ENCODE measurements at regions not wholly inside any gene's neighbourhood (a gene's known extent, or its start where the extent isn't known, plus 50 kb on each side); places are given as distances from the start of the nearest gene placed in this dataset.

GRCh38 chr15:31752905-31753304 lies 277.4 kb upstream of the CHRNA7 start:
- no peak for DNase-seq (ENCODE audit: low read depth)

- DNase-seq (ENCODE audit: low read depth) = no peak
Observed at GRCh38 chr15:31758126-31758525, 272.2 kb upstream of the CHRNA7 start.

GRCh38 chr15:31768055-31768454 lies 262.3 kb upstream of the CHRNA7 start:
- no peak for DNase-seq (ENCODE audit: low read depth)

GRCh38 chr15:31774045-31774444 lies 256.3 kb upstream of the CHRNA7 start:
- DNase-seq (ENCODE audit: low read depth) = no peak

- DNase-seq (ENCODE audit: low read depth) = no peak
Observed at GRCh38 chr15:31776039-31776438, 254.3 kb upstream of the CHRNA7 start.

GRCh38 chr15:31781261-31781660 lies 249.1 kb upstream of the CHRNA7 start:
- DNase-seq (ENCODE audit: low read depth) = no peak

GRCh38 chr15:31782016-31782783 lies 248.1 kb upstream of the CHRNA7 start:
- DNase-seq (ENCODE audit: low read depth) = no peak

- no peak for DNase-seq (ENCODE audit: low read depth)
Observed at GRCh38 chr15:31782951-31783350, 247.4 kb upstream of the CHRNA7 start.

- DNase-seq (ENCODE audit: low read depth) = no peak
Observed at GRCh38 chr15:31786360-31786759, 244.0 kb upstream of the CHRNA7 start.

- DNase-seq (ENCODE audit: low read depth) = no peak
Observed at GRCh38 chr15:31788104-31788503, 242.2 kb upstream of the CHRNA7 start.

GRCh38 chr15:31792611-31793199 lies 237.6 kb upstream of the CHRNA7 start:
- DNase-seq (ENCODE audit: low read depth) = no peak

GRCh38 chr15:31799319-31799714 lies 231.0 kb upstream of the CHRNA7 start:
- no peak for DNase-seq (ENCODE audit: low read depth)

- DNase-seq (ENCODE audit: low read depth) = no peak
Observed at GRCh38 chr15:31799715-31800321, 230.5 kb upstream of the CHRNA7 start.

GRCh38 chr15:31801152-31801551 lies 229.2 kb upstream of the CHRNA7 start:
- DNase-seq (ENCODE audit: low read depth) = no peak

GRCh38 chr15:31802761-31803160 lies 227.6 kb upstream of the CHRNA7 start:
- DNase-seq (ENCODE audit: low read depth) = no peak

GRCh38 chr15:31803388-31803884 lies 226.9 kb upstream of the CHRNA7 start:
- DNase-seq (ENCODE audit: low read depth) = no peak

- DNase-seq (ENCODE audit: low read depth) = no peak
Observed at GRCh38 chr15:31805090-31805662, 225.1 kb upstream of the CHRNA7 start.

GRCh38 chr15:31806106-31806505 lies 224.2 kb upstream of the CHRNA7 start:
- no peak for DNase-seq (ENCODE audit: low read depth)

- no peak for DNase-seq (ENCODE audit: low read depth)
Observed at GRCh38 chr15:31811641-31812040, 218.7 kb upstream of the CHRNA7 start.

GRCh38 chr15:31814082-31814481 lies 216.2 kb upstream of the CHRNA7 start:
- no peak for DNase-seq (ENCODE audit: low read depth)

GRCh38 chr15:31815411-31816155 lies 214.7 kb upstream of the CHRNA7 start:
- no peak for DNase-seq (ENCODE audit: low read depth)

- DNase-seq (ENCODE audit: low read depth) = no peak
Observed at GRCh38 chr15:31822463-31822862, 207.9 kb upstream of the CHRNA7 start.

All from activated T-cell treated with anti-CD3 and anti-CD28 coated beads for 1 hour (primary cell).